Mucosa of stomach (tissue), 1 donor: ENCODE measurements at regions not wholly inside any gene's neighbourhood (a gene's known extent, or its start where the extent isn't known, plus 50 kb on each side); places are given as distances from the start of the nearest gene placed in this dataset.
"Not testable (repeated sequence)": the region's sequence is repeated elsewhere in the genome, so short reads cannot be mapped to it uniquely, and the experiment has no call there.

Source experiments
- H3K27me3 ChIP-seq: one replicate; pipeline ENCODE4 v1.7.0; 2013; ENCODE audit warnings: mild to moderate bottlenecking, low read length; ENCODE audit not compliant: control insufficient read depth, insufficient read depth
- H3K36me3 ChIP-seq: one replicate; pipeline ENCODE4 v1.7.0; 2013; ENCODE audit warnings: low read length; ENCODE audit not compliant: control insufficient read depth, insufficient read depth
- H3K4me1 ChIP-seq: one replicate; pipeline ENCODE4 v1.7.0; 2013; ENCODE audit warnings: mild to moderate bottlenecking, low read length; ENCODE audit not compliant: control insufficient read depth, insufficient read depth
- H3K4me3 ChIP-seq: one replicate; pipeline ENCODE4 v1.7.0; 2013; ENCODE audit warnings: low read length
- H3K9ac ChIP-seq: one replicate; pipeline ENCODE4 v1.7.0; 2013; ENCODE audit warnings: mild to moderate bottlenecking, low read length, moderate library complexity
- H3K9me3 ChIP-seq: one replicate; pipeline ENCODE4 v1.7.0; 2013; ENCODE audit warnings: mild to moderate bottlenecking, low read length, moderate library complexity; ENCODE audit not compliant: control insufficient read depth
- donor health status: Pancreatic carcinoma.

GRCh38 chr10:46786125-46786517 is 125.1 kb upstream of the PTPN20 start:
- H3K36me3 ChIP-seq, H3K4me1 ChIP-seq, H3K4me3 ChIP-seq, H3K9me3 ChIP-seq, H3K27me3 ChIP-seq: not testable (repeated sequence)
- peak overlapping the region; percentile 63 for H3K9ac ChIP-seq

- peak overlapping the region; percentile 69 for H3K4me3 ChIP-seq
- not testable (repeated sequence) for H3K36me3 ChIP-seq, H3K4me1 ChIP-seq, H3K27me3 ChIP-seq, H3K9me3 ChIP-seq
- peak overlapping the region; percentile 63 for H3K9ac ChIP-seq
Observed at GRCh38 chr10:46786518-46787320, 124.5 kb upstream of the PTPN20 start.

GRCh38 chr10:46787321-46787615 is 124.0 kb upstream of the PTPN20 start:
- Histone ChIP-seq H3K27me3 (no peaks in the 10 kb centered on the region), H3K9ac (peak overlapping the region; percentile 63), H3K9me3 (no peaks in the 10 kb centered on the region), H3K36me3 (no peaks in the 10 kb centered on the region), H3K4me3 (peak overlapping the region; percentile 69), H3K4me1 (no peaks in the 10 kb centered on the region)

DNA sequence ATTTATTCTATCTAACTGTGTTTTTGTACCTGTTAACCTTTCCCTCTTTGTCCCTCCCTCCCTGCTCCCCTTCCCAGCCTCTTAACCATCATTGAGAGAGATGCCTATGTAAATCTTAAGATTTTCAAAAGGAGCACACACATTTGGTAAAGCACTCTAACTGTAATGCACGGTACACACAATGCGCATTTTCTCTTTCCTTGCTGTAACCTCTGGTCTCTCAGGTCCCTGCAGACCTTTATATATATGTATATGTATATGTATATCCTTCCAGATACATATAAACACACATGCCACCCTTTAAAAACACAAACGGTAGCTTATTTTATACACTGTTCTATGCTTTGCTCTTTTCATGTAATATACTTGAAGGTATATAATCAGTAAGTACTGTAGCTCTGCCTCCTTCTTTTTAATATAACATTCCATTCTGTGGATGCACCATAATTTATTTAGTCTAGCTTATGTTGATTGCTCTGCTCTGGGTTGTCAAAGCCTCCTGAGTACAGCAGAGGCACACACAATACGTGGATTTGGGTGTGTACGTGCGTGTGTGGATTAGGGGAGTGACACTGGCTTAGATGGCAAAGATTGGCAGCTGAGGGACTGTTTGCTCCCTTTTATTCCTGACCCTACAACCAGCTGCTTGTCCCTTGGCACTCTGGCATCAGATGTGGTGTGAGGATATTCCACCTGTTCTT is 118.4 kb upstream of the PTPN20 start:
- H3K27me3 ChIP-seq, H3K4me3 ChIP-seq, H3K9me3 ChIP-seq, H3K4me1 ChIP-seq, H3K36me3 ChIP-seq, H3K9ac ChIP-seq: not testable (repeated sequence)

GRCh38 chr10:46796351-46796750 is 114.9 kb upstream of the PTPN20 start:
- H3K27me3 ChIP-seq, H3K9ac ChIP-seq, H3K9me3 ChIP-seq, H3K36me3 ChIP-seq, H3K4me1 ChIP-seq, H3K4me3 ChIP-seq: not testable (repeated sequence)

DNA sequence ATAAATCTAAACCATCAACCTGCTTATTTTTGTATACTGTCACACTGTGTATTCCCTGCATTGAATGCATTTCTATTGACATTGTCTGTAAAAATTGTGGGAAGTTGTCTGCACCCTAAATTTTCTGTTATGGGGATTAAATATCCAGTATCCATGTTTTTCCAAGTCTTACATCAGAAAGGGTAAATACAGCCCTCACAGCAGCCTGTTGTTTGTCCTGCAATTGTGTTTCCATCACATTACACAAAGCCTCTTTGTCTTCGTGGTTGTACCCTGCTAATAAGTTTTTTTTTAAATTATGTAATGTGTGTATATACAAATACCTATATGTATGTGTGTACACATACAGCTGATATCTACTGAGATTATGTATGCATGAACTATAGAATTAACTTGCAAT is 109.2 kb upstream of the PTPN20 start:
- not testable (repeated sequence) for H3K9ac ChIP-seq, H3K4me3 ChIP-seq, H3K4me1 ChIP-seq, H3K36me3 ChIP-seq, H3K27me3 ChIP-seq, H3K9me3 ChIP-seq

- not testable (repeated sequence) for H3K4me1 ChIP-seq, H3K36me3 ChIP-seq, H3K9me3 ChIP-seq, H3K27me3 ChIP-seq, H3K9ac ChIP-seq, H3K4me3 ChIP-seq
Observed at GRCh38 chr10:46803082-46803481, 108.1 kb upstream of the PTPN20 start.

DNA sequence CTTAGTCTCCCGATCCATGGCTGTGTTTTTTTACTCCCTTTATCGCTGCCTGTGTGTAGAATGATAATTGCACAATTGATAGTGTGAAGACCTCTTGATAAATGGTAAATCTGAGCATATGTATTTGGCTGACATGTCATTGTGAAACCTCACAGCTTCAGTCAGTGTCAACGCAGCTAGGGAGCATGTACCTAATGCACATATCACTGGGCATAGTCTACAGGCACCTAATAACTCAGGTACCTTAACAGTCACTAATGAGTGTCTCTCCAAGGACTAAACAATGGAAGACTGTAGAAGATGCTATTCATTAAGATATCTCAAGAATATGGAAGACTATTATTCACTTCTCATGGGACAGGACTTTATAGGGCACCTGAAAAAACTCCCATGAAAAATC is 101.0 kb upstream of the PTPN20 start:
- not testable (repeated sequence) for H3K36me3 ChIP-seq, H3K9ac ChIP-seq, H3K9me3 ChIP-seq, H3K4me1 ChIP-seq, H3K27me3 ChIP-seq, H3K4me3 ChIP-seq

DNA sequence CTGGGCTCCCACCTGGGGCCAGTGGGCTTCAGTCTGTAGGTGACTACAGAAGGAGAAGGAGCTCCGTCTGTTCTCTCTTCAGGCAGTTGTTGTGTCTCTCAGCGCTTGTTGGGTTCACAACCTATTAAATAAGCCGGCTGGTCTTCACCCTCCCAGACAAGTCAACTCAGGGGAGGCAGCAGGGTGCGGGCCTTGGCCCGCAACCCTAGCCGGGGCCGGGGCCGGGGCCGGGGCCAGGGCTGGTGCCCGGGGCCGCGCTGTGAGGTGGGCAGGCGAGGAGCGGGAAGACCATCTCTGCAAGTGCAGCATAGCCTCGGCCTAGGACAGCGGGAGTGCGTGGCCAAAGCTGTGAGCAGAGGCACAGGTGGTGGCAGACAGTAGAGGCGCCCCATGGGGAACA is 95.1 kb upstream of the PTPN20 start:
- not testable (repeated sequence) for H3K27me3 ChIP-seq, H3K4me1 ChIP-seq, H3K9ac ChIP-seq, H3K4me3 ChIP-seq, H3K36me3 ChIP-seq, H3K9me3 ChIP-seq

DNA sequence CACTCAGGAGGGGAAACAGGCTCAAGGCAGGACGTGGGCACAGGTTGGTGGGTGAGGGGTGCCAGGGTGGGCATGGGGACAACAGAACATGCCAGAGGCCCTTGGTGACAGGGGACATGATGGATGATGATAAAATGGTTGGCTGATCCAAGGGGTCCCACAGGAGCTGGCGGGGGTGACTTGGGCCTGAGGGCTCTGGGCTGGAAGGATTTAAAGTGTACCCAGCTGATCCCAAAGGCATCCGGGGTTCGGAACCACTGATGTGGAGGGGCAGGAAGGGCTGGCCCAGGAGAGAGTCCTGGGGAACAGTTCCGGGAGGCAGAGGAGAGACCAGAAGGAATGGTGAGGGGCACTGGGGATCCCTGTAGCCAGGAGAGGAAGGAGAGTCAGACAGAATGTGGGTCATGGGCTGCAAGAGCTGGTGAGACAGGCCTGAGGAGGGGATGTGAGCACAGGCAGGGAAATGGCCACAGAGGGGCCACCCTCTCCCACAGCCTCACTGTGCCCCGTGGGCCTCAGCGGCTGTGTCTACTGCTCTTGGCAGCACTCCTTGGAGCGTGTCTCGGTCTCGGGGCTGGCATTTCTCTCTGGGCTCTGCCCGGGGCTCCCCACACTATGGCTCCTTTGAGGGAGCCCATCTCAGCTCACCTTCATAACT is 70.7 kb upstream of the PTPN20 start:
- H3K36me3 ChIP-seq, H3K4me3 ChIP-seq, H3K9me3 ChIP-seq: not testable (repeated sequence)

GRCh38 chr10:46841051-46841593 is 70.1 kb upstream of the PTPN20 start:
- not testable (repeated sequence) for H3K36me3 ChIP-seq, H3K27me3 ChIP-seq, H3K9ac ChIP-seq, H3K4me3 ChIP-seq, H3K9me3 ChIP-seq, H3K4me1 ChIP-seq

More for the DNA sequence above, 70.7 kb upstream of the PTPN20 start:
- H3K9ac ChIP-seq, H3K4me1 ChIP-seq, H3K27me3 ChIP-seq: not testable (repeated sequence)

- H3K9me3 ChIP-seq, H3K9ac ChIP-seq, H3K4me3 ChIP-seq, H3K36me3 ChIP-seq, H3K27me3 ChIP-seq, H3K4me1 ChIP-seq: not testable (repeated sequence)
Observed at GRCh38 chr10:46845194-46845593, 66.0 kb upstream of the PTPN20 start.
